ENCODE measurements at regions not wholly inside any gene's neighbourhood (a gene's known extent, or its start where the extent isn't known, plus 50 kb on each side); places are given as distances from the start of the nearest gene placed in this dataset.

GRCh38 chr10:16310440-16310839 lies 126.4 kb upstream of the PTER start:
- DNase-seq (ENCODE audit: low read depth in 2 of 2): no peak
- TF ChIP-seq, protein P1, sequence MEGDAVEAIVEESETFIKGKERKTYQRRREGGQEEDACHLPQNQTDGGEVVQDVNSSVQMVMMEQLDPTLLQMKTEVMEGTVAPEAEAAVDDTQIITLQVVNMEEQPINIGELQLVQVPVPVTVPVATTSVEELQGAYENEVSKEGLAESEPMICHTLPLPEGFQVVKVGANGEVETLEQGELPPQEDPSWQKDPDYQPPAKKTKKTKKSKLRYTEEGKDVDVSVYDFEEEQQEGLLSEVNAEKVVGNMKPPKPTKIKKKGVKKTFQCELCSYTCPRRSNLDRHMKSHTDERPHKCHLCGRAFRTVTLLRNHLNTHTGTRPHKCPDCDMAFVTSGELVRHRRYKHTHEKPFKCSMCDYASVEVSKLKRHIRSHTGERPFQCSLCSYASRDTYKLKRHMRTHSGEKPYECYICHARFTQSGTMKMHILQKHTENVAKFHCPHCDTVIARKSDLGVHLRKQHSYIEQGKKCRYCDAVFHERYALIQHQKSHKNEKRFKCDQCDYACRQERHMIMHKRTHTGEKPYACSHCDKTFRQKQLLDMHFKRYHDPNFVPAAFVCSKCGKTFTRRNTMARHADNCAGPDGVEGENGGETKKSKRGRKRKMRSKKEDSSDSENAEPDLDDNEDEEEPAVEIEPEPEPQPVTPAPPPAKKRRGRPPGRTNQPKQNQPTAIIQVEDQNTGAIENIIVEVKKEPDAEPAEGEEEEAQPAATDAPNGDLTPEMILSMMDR (IDR thresholded peaks at IDR 0.05; ENCODE audit: low read depth, low read length): no peak
- no peak overlapping the region for H3K4me3 ChIP-seq (replicated peaks in 1 of 2; ENCODE audit: low read depth in 2 of 2, low read length in 2 of 2)

GRCh38 chr10:16314259-16314658 lies 122.6 kb upstream of the PTER start:
- no peak overlapping the region for H3K4me3 ChIP-seq (replicated peaks in 1 of 2; ENCODE audit: low read depth in 2 of 2, low read length in 2 of 2)
- TF ChIP-seq, protein P1 (IDR thresholded peaks at IDR 0.05; ENCODE audit: low read depth, low read length): no peak
- DNase-seq (ENCODE audit: low read depth in 2 of 2): no peak

DNA sequence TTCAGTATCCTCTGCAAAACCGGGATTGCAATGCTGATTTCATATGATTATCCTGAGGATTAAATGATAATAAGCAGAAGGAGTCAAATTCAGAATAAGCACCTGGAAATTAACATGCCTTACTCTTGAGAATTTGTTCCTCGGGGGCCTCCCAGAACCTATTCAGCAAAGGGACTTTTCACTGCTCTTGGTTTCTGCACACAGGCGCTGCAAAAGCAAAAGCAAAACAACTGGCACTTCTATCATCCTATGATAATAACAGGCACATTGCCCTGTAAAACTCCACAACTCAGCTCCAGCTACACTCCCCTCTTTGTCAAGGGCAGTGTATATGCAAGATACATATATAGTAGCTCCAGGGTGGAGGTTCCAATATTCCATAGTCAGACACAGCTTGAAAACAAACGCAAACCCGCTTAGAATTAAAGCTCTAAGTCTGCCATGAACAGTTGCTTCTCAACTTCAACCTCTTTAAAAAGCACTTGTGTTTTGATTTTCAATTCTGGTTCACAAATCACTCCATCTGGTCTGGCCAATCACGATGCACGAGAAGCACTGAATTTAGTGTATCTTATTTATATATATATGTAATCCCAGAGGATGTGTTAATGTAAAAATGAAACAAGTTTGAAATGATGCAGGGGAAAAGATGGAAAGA lies 119.9 kb upstream of the PTER start:
- H3K4me3 ChIP-seq (replicated peaks in 1 of 2; ENCODE audit: low read depth in 2 of 2, low read length in 2 of 2): no peak overlapping the region
- TF ChIP-seq, protein P1 (IDR thresholded peaks at IDR 0.05; ENCODE audit: low read depth, low read length): no peak
- no peak for DNase-seq (ENCODE audit: low read depth in 2 of 2)

DNA sequence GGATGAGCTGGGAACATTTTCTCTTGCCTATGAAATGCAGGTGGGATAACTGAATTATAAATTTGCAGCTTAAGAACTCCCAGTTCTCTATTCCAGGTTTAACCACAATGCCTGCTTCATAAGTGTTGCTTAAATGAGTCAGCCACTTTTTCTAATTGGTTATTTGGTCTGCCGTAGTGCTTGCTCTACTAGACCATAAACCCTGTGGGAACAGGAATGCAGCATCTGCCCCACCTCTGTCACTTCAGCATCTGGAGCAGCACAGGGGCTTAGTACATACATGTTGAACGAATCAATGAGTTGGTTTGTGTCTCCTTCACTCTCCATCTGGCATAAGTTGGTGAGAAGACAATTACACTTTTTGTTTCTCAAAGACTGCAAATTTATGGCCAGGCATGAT lies 95.2 kb upstream of the PTER start:
- TF ChIP-seq, protein P1 (IDR thresholded peaks at IDR 0.05; ENCODE audit: low read depth, low read length): no peak
- H3K4me3 ChIP-seq (replicated peaks in 1 of 2; ENCODE audit: low read depth in 2 of 2, low read length in 2 of 2): no peak overlapping the region

DNA sequence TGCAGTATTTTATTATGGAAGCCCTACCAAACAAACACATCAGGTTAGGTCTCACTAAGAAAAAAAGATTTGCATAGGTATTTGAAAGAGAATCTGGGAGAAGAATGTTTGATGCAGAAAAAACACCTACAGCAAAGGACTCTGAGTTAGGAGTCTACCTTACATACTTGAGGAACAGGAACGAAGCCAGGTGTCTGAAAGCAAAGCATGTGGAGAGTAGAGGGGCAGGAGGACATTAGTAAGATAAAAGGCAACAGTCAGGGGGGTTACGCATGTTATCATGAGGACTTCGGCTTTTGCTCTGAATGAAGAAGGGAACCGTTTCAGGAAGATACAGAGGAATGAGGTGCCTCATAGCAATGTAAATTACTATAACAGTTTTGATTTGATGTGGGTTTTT lies 87.9 kb upstream of the PTER start:
- no peak for DNase-seq (ENCODE audit: low read depth in 2 of 2)
- no peak overlapping the region for H3K4me3 ChIP-seq (replicated peaks in 1 of 2; ENCODE audit: low read depth in 2 of 2, low read length in 2 of 2)
- TF ChIP-seq, protein P1 (IDR thresholded peaks at IDR 0.05; ENCODE audit: low read depth, low read length): no peak

More for the DNA sequence above, 95.2 kb upstream of the PTER start:
- DNase-seq (ENCODE audit: low read depth in 2 of 2): no peak

GRCh38 chr10:16352146-16352545 lies 84.7 kb upstream of the PTER start:
- DNase-seq (ENCODE audit: low read depth in 2 of 2): no peak
- TF ChIP-seq, protein P1 (IDR thresholded peaks at IDR 0.05; ENCODE audit: low read depth, low read length): no peak
- H3K4me3 ChIP-seq (replicated peaks in 1 of 2; ENCODE audit: low read depth in 2 of 2, low read length in 2 of 2): no peak overlapping the region

DNA sequence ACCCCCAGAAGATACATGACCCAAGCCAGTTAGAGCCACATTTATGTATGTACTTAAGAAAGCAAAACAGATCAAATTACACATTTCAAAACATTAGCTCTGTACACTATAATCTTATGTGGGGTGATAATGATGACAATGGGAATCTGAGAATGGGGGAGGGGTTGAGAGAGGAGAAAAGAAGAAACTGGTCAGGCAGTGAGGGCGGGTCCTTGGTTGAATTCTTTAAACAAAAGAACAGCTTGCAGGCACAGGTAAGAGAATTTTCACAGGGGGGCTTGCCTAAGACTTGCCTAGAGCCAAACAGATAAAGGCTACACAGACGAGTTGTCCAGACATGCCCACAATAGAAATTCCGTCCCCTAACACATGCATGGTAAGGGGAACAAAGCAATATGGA lies 76.8 kb upstream of the PTER start:
- DNase-seq (ENCODE audit: low read depth in 2 of 2): no peak
- TF ChIP-seq, protein P1 (IDR thresholded peaks at IDR 0.05; ENCODE audit: low read depth, low read length): no peak
- no peak overlapping the region for H3K4me3 ChIP-seq (replicated peaks in 1 of 2; ENCODE audit: low read depth in 2 of 2, low read length in 2 of 2)
